H1 (cell line): ENCODE measurements at regions not wholly inside any gene's neighbourhood (a gene's known extent, or its start where the extent isn't known, plus 50 kb on each side); places are given as distances from the start of the nearest gene placed in this dataset.

Source experiments
- BCL11A ChIP-seq, 2 experiments: IDR thresholded peaks; one replicate each; pipeline ENCODE4 v1.6.1; 2011; ENCODE audit warnings: low read depth in 2 of 2, low read length in 2 of 2, mild to moderate bottlenecking in 2 of 2
- CBX5 ChIP-seq: fragments of 300-800, 300-1000 bp; sonication (generic); IDR thresholded peaks from 2 replicates; pipeline ENCODE4 v1.7.1; 2016; ENCODE audit warnings: antibody characterized with exemption, low read length, low read depth
- EZH2 ChIP-seq: fragments of 200-600 bp; sonication (generic); IDR thresholded peaks from 2 replicates; pipeline ENCODE4 v1.7.1; 2012; ENCODE audit warnings: low read depth, mild to moderate bottlenecking, moderate library complexity, low read length, inconsistent platforms; ENCODE audit not compliant: severe bottlenecking
- NANOG ChIP-seq: IDR thresholded peaks from 2 replicates; pipeline ENCODE4 v1.6.1; 2011; ENCODE audit warnings: low read length, low read depth, mild to moderate bottlenecking, inconsistent platforms; ENCODE audit not compliant: insufficient read depth, poor library complexity, severe bottlenecking
- POLR2A ChIP-seq, 2 experiments: IDR thresholded peaks; 1 replicate in 1 of 2; 2 replicates in 1 of 2; pipeline ENCODE4 v1.6.1; 2011; ENCODE audit warnings: low read depth in 2 of 2, low read length in 2 of 2, mild to moderate bottlenecking in 2 of 2; ENCODE audit errors: control extremely low read depth in 1 of 2
- POLR2AphosphoS5 ChIP-seq: IDR thresholded peaks from 2 replicates; pipeline ENCODE4 v1.6.1; 2011; ENCODE audit warnings: low read depth, low read length
- RFX5 ChIP-seq: IDR thresholded peaks from 2 replicates; pipeline ENCODE4 v1.6.1; 2011; ENCODE audit warnings: low read depth, low read length, improper control_type of control experiment, borderline replicate concordance
- RNF2 ChIP-seq: fragments of 200-900, 300-1000 bp; sonication (generic); IDR thresholded peaks from 2 replicates; pipeline ENCODE4 v1.7.1; 2016; ENCODE audit warnings: borderline replicate concordance, low read depth, mild to moderate bottlenecking, antibody characterized with exemption, low read length; ENCODE audit not compliant: poor library complexity, severe bottlenecking; ENCODE audit errors: missing control alignments
- RXRA ChIP-seq: IDR thresholded peaks from 2 replicates; pipeline ENCODE4 v1.6.1; 2011; ENCODE audit warnings: low read depth, mild to moderate bottlenecking, low read length, moderate library complexity; ENCODE audit not compliant: insufficient read depth
- SIN3A ChIP-seq, 2 experiments: IDR thresholded peaks in 1 of 2; conservative IDR thresholded peaks in 1 of 2; 2 replicates each; pipeline ENCODE4 v1.6.1; 2011 to 2012; ENCODE audit warnings: low read length in 2 of 2, improper control_type of control experiment in 1 of 2, low read depth in 1 of 2, mild to moderate bottlenecking in 1 of 2
- SIX5 ChIP-seq: IDR thresholded peaks from 2 replicates; pipeline ENCODE4 v1.6.1; 2011; ENCODE audit warnings: mild to moderate bottlenecking, low read depth, low read length
- TAF1 ChIP-seq: IDR thresholded peaks from 2 replicates; pipeline ENCODE4 v1.6.1; 2011; ENCODE audit warnings: mild to moderate bottlenecking, low read depth, low read length
- TF ChIP-seq, protein P1 (sequence below), 3 experiments: IDR thresholded peaks; 1 replicate in 2 of 3; 2 replicates in 1 of 3; pipeline versions ENCODE4 v1.5.1 to v1.6.1; 2011; ENCODE audit warnings: low read length in 3 of 3, mild to moderate bottlenecking in 3 of 3, inconsistent platforms in 2 of 3, low read depth in 1 of 3, moderate library complexity in 1 of 3; ENCODE audit not compliant: insufficient read depth in 1 of 3; ENCODE audit errors: control extremely low read depth in 1 of 3
- TF ChIP-seq, protein P2 (sequence below): IDR thresholded peaks from 2 replicates; pipeline ENCODE4 v1.6.1; 2012; ENCODE audit warnings: inconsistent platforms

GRCh38 chr7:119086026-119086425 lies 861.5 kb downstream of the ANKRD7 start:
- TF ChIP-seq, protein P1, sequence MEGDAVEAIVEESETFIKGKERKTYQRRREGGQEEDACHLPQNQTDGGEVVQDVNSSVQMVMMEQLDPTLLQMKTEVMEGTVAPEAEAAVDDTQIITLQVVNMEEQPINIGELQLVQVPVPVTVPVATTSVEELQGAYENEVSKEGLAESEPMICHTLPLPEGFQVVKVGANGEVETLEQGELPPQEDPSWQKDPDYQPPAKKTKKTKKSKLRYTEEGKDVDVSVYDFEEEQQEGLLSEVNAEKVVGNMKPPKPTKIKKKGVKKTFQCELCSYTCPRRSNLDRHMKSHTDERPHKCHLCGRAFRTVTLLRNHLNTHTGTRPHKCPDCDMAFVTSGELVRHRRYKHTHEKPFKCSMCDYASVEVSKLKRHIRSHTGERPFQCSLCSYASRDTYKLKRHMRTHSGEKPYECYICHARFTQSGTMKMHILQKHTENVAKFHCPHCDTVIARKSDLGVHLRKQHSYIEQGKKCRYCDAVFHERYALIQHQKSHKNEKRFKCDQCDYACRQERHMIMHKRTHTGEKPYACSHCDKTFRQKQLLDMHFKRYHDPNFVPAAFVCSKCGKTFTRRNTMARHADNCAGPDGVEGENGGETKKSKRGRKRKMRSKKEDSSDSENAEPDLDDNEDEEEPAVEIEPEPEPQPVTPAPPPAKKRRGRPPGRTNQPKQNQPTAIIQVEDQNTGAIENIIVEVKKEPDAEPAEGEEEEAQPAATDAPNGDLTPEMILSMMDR (IDR thresholded peaks at IDR 0.05; ENCODE audit: control extremely low read depth in 1 of 3, insufficient read depth in 1 of 3, low read depth in 1 of 3, low read length in 3 of 3): no peak
- TF ChIP-seq NANOG (no peak), RFX5 (no peak), RNF2 (no peak), SIN3A (conservative IDR thresholded peaks at IDR 0.05 in 1 of 2, IDR thresholded peaks at IDR 0.05 in 1 of 2; ENCODE audit: low read depth in 1 of 2, low read length in 2 of 2) (no peak), POLR2A (IDR thresholded peaks at IDR 0.05; ENCODE audit: control extremely low read depth in 1 of 2, low read depth in 2 of 2, low read length in 2 of 2) (no peak), POLR2AphosphoS5 (no peak), BCL11A (IDR thresholded peaks at IDR 0.05; ENCODE audit: low read depth in 2 of 2, low read length in 2 of 2) (no peak), TAF1 (no peak), EZH2 (no peak), CBX5 (no peak), RXRA (no peak), SIX5 (no peak)
- TF ChIP-seq, protein P2, sequence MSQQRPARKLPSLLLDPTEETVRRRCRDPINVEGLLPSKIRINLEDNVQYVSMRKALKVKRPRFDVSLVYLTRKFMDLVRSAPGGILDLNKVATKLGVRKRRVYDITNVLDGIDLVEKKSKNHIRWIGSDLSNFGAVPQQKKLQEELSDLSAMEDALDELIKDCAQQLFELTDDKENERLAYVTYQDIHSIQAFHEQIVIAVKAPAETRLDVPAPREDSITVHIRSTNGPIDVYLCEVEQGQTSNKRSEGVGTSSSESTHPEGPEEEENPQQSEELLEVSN: no peak
